Nephron (organoid): ENCODE measurements at regions not wholly inside any gene's neighbourhood (a gene's known extent, or its start where the extent isn't known, plus 50 kb on each side); places are given as distances from the start of the nearest gene placed in this dataset.

Experiments
- H3K27ac Mint-ChIP-seq, 3 experiments: 2 replicates each; pipeline ENCODE4 v1.8.0; 2020; ENCODE audit warnings: mixed read lengths in 3 of 3, mild to moderate bottlenecking in 2 of 3, moderate library complexity in 1 of 3
- H3K27me3 Mint-ChIP-seq: 2 replicates; pipeline ENCODE4 v1.8.0; 2021; ENCODE audit warnings: low read depth, mild to moderate bottlenecking, moderate library complexity, mixed read lengths
- H3K36me3 Mint-ChIP-seq: 2 replicates; pipeline ENCODE4 v1.8.0; 2020; ENCODE audit warnings: low read depth, mixed read lengths
- H3K4me1 Mint-ChIP-seq: 2 replicates; pipeline ENCODE4 v1.8.0; 2020; ENCODE audit warnings: mixed read lengths
- H3K4me3 Mint-ChIP-seq, 3 experiments: 2 replicates each; pipeline ENCODE4 v1.8.0; 2020; ENCODE audit warnings: mild to moderate bottlenecking in 3 of 3, mixed read lengths in 3 of 3, moderate library complexity in 2 of 3
- H3K9me3 Mint-ChIP-seq: 2 replicates; pipeline ENCODE4 v1.8.0; 2020; ENCODE audit warnings: mixed read lengths
- CTCF ChIP-seq, 3 experiments: fragments of 200-600 bp; sonication (generic); IDR thresholded peaks; one replicate each; pipeline ENCODE4 v1.5.0; 2021; ENCODE audit warnings: antibody characterized with exemption in 3 of 3; ENCODE audit not compliant: unreplicated experiment in 3 of 3

- Mint-ChIP-seq H3K36me3 (no peaks in the 10 kb centered on the region), H3K27me3 (peaks cover 9% of the 10 kb centered on the region), H3K4me1 (peaks cover 5% of the 10 kb centered on the region), H3K27ac (no peak overlapping the region), H3K9me3 (no peaks in the 10 kb centered on the region), H3K4me3 (no peak overlapping the region)
- no peak for TF ChIP-seq CTCF (IDR thresholded peaks at IDR 0.05; ENCODE audit: unreplicated experiment in 3 of 3)
Measured at GRCh38 chr10:111206521-111206920, 129.7 kb downstream of the ADRA2A start.

- Mint-ChIP-seq H3K36me3 (no peaks in the 10 kb centered on the region), H3K27me3 (peaks cover 9% of the 10 kb centered on the region), H3K27ac (no peak overlapping the region), H3K4me1 (peaks cover 5% of the 10 kb centered on the region), H3K4me3 (no peak overlapping the region), H3K9me3 (no peaks in the 10 kb centered on the region)
- no peak for TF ChIP-seq CTCF (IDR thresholded peaks at IDR 0.05; ENCODE audit: unreplicated experiment in 3 of 3)
Measured at GRCh38 chr10:111207500-111207899, 130.7 kb downstream of the ADRA2A start.

- Mint-ChIP-seq H3K36me3 (no peaks in the 10 kb centered on the region), H3K4me3 (no peak overlapping the region), H3K4me1 (peaks cover 5% of the 10 kb centered on the region), H3K27me3 (peaks cover 9% of the 10 kb centered on the region), H3K9me3 (no peaks in the 10 kb centered on the region), H3K27ac (no peak overlapping the region)
- TF ChIP-seq CTCF (IDR thresholded peaks at IDR 0.05; ENCODE audit: unreplicated experiment in 3 of 3), result no peak
Measured at GRCh38 chr10:111208951-111209350, 132.1 kb downstream of the ADRA2A start.

- Mint-ChIP-seq H3K27ac (no peak overlapping the region), H3K36me3 (no peaks in the 10 kb centered on the region), H3K4me3 (no peak overlapping the region), H3K27me3 (peaks cover 9% of the 10 kb centered on the region), H3K9me3 (no peaks in the 10 kb centered on the region), H3K4me1 (peaks cover 5% of the 10 kb centered on the region)
- TF ChIP-seq CTCF (IDR thresholded peaks at IDR 0.05; ENCODE audit: unreplicated experiment in 3 of 3), result no peak
Measured at GRCh38 chr10:111209692-111210091, 132.9 kb downstream of the ADRA2A start.

- Mint-ChIP-seq H3K36me3 (no peaks in the 10 kb centered on the region), H3K4me1 (peaks cover 5% of the 10 kb centered on the region), H3K27me3 (peaks cover 5% of the 10 kb centered on the region), H3K4me3 (no peak overlapping the region), H3K9me3 (no peaks in the 10 kb centered on the region), H3K27ac (no peak overlapping the region)
- no peak for TF ChIP-seq CTCF (IDR thresholded peaks at IDR 0.05; ENCODE audit: unreplicated experiment in 3 of 3)
Measured at GRCh38 chr10:111211241-111211640, 134.4 kb downstream of the ADRA2A start.

- no peak overlapping the region for H3K4me3 Mint-ChIP-seq
- peaks cover 5% of the 10 kb centered on the region for H3K27me3 Mint-ChIP-seq
- H3K27ac Mint-ChIP-seq, result no peak overlapping the region
- H3K9me3 Mint-ChIP-seq, result no peaks in the 10 kb centered on the region
- no peak for TF ChIP-seq CTCF (IDR thresholded peaks at IDR 0.05; ENCODE audit: unreplicated experiment in 3 of 3)
- no peaks in the 10 kb centered on the region for H3K36me3 Mint-ChIP-seq
- H3K4me1 Mint-ChIP-seq, result peaks cover 5% of the 10 kb centered on the region
Measured at GRCh38 chr10:111211706-111212105, 134.9 kb downstream of the ADRA2A start.
